ENCODE measurements at regions not wholly inside any gene's neighbourhood (a gene's known extent, or its start where the extent isn't known, plus 50 kb on each side); places are given as distances from the start of the nearest gene placed in this dataset.
"Not testable (repeated sequence)": the region's sequence is repeated elsewhere in the genome, so short reads cannot be mapped to it uniquely, and the experiment has no call there.

GRCh38 chr18:67455890-67456501, 60.5 kb downstream of the DSEL start:
- DNase-seq (no peak), ATAC-seq (ENCODE audit: low read depth) (no peak)
- ChIA-PET CTCF (no interaction called here), POLR2A (no interaction called here)
- intact Hi-C loops (cut with micrococcal nuclease): no loop called here
- no peaks in the 10 kb centered on the region for H3K27me3 Mint-ChIP-seq
- H3K36me3 Mint-ChIP-seq (ENCODE audit: low read depth): no peaks in the 10 kb centered on the region
- no peak overlapping the region for H3K27ac Mint-ChIP-seq
- no peaks in the 10 kb centered on the region for H3K4me1 Mint-ChIP-seq
- no peak overlapping the region for H3K4me3 Mint-ChIP-seq
- TF ChIP-seq CTCF (IDR thresholded peaks at IDR 0.05): no peak
- H3K9me3 Mint-ChIP-seq: peaks cover 3% of the 10 kb centered on the region

GRCh38 chr18:67453901-67454300, 62.6 kb downstream of the DSEL start:
- no peaks in the 10 kb centered on the region for H3K4me1 Mint-ChIP-seq

GRCh38 chr18:67451960-67452359, 64.6 kb downstream of the DSEL start:
- no peaks in the 10 kb centered on the region for H3K4me1 Mint-ChIP-seq
- CTCF ChIA-PET: no interaction called here
- ATAC-seq (ENCODE audit: low read depth) (no peak), DNase-seq (no peak)
- intact Hi-C loops (cut with micrococcal nuclease): no loop called here
- peaks cover 13% of the 10 kb centered on the region for H3K9me3 Mint-ChIP-seq
- no peaks in the 10 kb centered on the region for H3K36me3 Mint-ChIP-seq (ENCODE audit: low read depth)
- no peaks in the 10 kb centered on the region for H3K27me3 Mint-ChIP-seq
- no peak for TF ChIP-seq CTCF (IDR thresholded peaks at IDR 0.05)
- no peak overlapping the region for H3K27ac Mint-ChIP-seq
- POLR2A ChIA-PET: no interaction called here
- no peak overlapping the region for H3K4me3 Mint-ChIP-seq

More at GRCh38 chr18:67453901-67454300, 62.6 kb downstream of the DSEL start:
- no peak overlapping the region for H3K27ac Mint-ChIP-seq
- H3K27me3 Mint-ChIP-seq: no peaks in the 10 kb centered on the region
- ChIA-PET POLR2A (no interaction called here), CTCF (no interaction called here)
- intact Hi-C loops (cut with micrococcal nuclease): no loop called here
- no peak overlapping the region for H3K4me3 Mint-ChIP-seq
- no peak for TF ChIP-seq CTCF (IDR thresholded peaks at IDR 0.05)
- DNase-seq: no peak
- no peak for ATAC-seq (ENCODE audit: low read depth)
- H3K36me3 Mint-ChIP-seq (ENCODE audit: low read depth): no peaks in the 10 kb centered on the region
- peaks cover 9% of the 10 kb centered on the region for H3K9me3 Mint-ChIP-seq

GRCh38 chr18:67451101-67451500, 65.4 kb downstream of the DSEL start:
- CTCF ChIA-PET; DNase-seq; H3K4me1 Mint-ChIP-seq; POLR2A ChIA-PET; ATAC-seq (ENCODE audit: low read depth); H3K36me3 Mint-ChIP-seq (ENCODE audit: low read depth); H3K27me3 Mint-ChIP-seq; H3K27ac Mint-ChIP-seq; intact Hi-C loops (cut with micrococcal nuclease); H3K4me3 Mint-ChIP-seq: not testable (repeated sequence)
- peaks cover 13% of the 10 kb centered on the region for H3K9me3 Mint-ChIP-seq

GRCh38 chr18:67433971-67434370, 82.5 kb downstream of the DSEL start:
- ChIA-PET POLR2A (no interaction called here), CTCF (no interaction called here)
- intact Hi-C loops (cut with micrococcal nuclease): no loop called here
- Mint-ChIP-seq H3K36me3 (ENCODE audit: low read depth) (no peaks in the 10 kb centered on the region), H3K9me3 (peaks cover 7% of the 10 kb centered on the region), H3K4me3 (no peak overlapping the region), H3K4me1 (no peaks in the 10 kb centered on the region), H3K27ac (no peak overlapping the region), H3K27me3 (no peaks in the 10 kb centered on the region)
- DNase-seq (no peak), ATAC-seq (ENCODE audit: low read depth) (no peak)
- no peak for TF ChIP-seq CTCF (IDR thresholded peaks at IDR 0.05)

- Mint-ChIP-seq H3K27ac (no peak overlapping the region), H3K4me1 (no peaks in the 10 kb centered on the region), H3K36me3 (ENCODE audit: low read depth) (no peaks in the 10 kb centered on the region), H3K4me3 (no peak overlapping the region), H3K9me3 (peaks cover 4% of the 10 kb centered on the region), H3K27me3 (no peaks in the 10 kb centered on the region)
- ChIA-PET POLR2A (no interaction called here), CTCF (no interaction called here)
- intact Hi-C loops (cut with micrococcal nuclease): no loop called here
- no peak for TF ChIP-seq CTCF (IDR thresholded peaks at IDR 0.05)
- DNase-seq (no peak), ATAC-seq (ENCODE audit: low read depth) (no peak)
Measured at GRCh38 chr18:67432806-67433205, 83.7 kb downstream of the DSEL start.

Data from activated B cell treated with CpG ODN at 0.5 μM for 24 hours (primary cell).